ENCODE measurements at regions not wholly inside any gene's neighbourhood (a gene's known extent, or its start where the extent isn't known, plus 50 kb on each side); places are given as distances from the start of the nearest gene placed in this dataset.

DNA sequence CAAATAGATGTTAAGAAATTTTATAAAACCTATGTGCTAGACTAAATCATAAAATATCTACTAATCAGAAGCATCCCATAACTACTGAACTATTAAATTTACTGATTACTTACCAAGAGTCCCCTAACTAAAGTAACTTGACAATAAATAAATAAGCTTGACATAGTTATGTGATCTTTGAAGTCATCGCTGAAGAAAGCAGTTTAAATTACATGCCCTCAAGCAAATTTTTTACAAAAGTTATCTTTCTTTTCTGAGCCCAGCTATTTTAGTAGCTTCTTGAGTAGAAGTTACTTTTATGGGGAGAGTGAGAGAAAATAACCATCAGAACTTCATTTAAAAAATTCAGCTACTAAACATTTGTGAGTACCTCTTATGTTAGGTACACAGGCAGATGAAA is 150.9 kb upstream of the FAM241A start:
- no peak overlapping the region for H3K27ac ChIP-seq
- no peak overlapping the region for H3K4me3 ChIP-seq
- no peaks in the 10 kb centered on the region for H3K4me1 ChIP-seq
- no peaks in the 10 kb centered on the region for H3K27me3 ChIP-seq
- TF ChIP-seq, protein P1, sequence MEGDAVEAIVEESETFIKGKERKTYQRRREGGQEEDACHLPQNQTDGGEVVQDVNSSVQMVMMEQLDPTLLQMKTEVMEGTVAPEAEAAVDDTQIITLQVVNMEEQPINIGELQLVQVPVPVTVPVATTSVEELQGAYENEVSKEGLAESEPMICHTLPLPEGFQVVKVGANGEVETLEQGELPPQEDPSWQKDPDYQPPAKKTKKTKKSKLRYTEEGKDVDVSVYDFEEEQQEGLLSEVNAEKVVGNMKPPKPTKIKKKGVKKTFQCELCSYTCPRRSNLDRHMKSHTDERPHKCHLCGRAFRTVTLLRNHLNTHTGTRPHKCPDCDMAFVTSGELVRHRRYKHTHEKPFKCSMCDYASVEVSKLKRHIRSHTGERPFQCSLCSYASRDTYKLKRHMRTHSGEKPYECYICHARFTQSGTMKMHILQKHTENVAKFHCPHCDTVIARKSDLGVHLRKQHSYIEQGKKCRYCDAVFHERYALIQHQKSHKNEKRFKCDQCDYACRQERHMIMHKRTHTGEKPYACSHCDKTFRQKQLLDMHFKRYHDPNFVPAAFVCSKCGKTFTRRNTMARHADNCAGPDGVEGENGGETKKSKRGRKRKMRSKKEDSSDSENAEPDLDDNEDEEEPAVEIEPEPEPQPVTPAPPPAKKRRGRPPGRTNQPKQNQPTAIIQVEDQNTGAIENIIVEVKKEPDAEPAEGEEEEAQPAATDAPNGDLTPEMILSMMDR (IDR thresholded peaks at IDR 0.05) = no peak
- TF ChIP-seq EP300 (IDR thresholded peaks at IDR 0.05) = no peak
- H3K36me3 ChIP-seq = no peaks in the 10 kb centered on the region
- 45 to 58% methylated on average over 1 of the region's 1 CpG for WGBS, 2 donors (ENCODE audit: low coverage in 1 of 2)
- no peaks in the 10 kb centered on the region for H3K9me3 ChIP-seq
- no peak for ATAC-seq

DNA sequence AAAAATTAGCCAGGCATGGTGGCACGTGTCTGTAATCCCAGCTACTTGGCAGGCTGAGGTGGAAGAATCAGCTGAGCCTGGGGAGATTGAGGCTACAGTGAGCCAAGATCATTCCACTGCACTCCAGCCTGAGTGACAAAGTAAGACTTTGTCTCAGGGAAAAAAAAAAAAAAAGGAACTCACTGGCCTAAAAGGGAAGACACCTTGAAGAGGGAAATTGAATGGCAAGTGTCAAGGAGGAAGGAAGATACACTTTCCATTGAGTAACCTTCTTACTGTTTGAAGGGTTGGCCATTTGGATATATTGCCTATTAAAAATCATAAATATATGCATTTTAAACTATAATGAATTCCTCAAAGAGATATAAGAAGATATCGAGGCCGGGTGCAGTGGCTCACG is 147.5 kb upstream of the FAM241A start:
- WGBS, 2 donors (ENCODE audit: low coverage in 1 of 2) = 80 to 92% methylated on average over 2 to 4 of the region's 4 CpGs
- no peaks in the 10 kb centered on the region for H3K4me1 ChIP-seq
- H3K36me3 ChIP-seq = no peaks in the 10 kb centered on the region
- no peak overlapping the region for H3K27ac ChIP-seq
- TF ChIP-seq EP300 (IDR thresholded peaks at IDR 0.05) (no peak), POLR2A (IDR thresholded peaks at IDR 0.05) (no peak), POLR2AphosphoS5 (IDR thresholded peaks at IDR 0.05) (no peak)
- TF ChIP-seq, protein P1 (IDR thresholded peaks at IDR 0.05) = no peak
- H3K9me3 ChIP-seq = no peaks in the 10 kb centered on the region
- H3K27me3 ChIP-seq = no peaks in the 10 kb centered on the region
- H3K4me3 ChIP-seq = no peak overlapping the region
- ATAC-seq = no peak

DNA sequence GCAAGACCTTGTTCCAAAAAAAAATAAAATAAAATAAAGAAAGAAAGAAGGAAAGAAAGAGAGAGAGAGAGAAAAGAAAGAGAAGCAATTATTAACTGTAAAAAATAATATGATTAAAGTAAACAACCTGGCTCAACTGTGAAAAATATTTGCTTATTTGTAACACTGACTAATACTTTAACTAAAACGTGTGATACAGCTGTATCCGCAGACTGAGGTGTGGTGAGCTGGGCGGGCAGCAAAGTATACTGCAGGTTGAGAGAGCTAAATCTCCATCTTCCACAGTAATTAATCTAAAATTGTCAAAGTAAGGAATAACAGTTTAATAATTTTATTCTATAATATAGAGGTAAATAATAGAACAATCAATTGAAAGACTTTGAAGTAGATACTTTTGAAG is 145.5 kb upstream of the FAM241A start:
- 80 to 93% methylated on average over 3 of the region's 3 CpGs for WGBS, 2 donors (ENCODE audit: low coverage in 1 of 2)
- Histone ChIP-seq H3K4me3 (no peak overlapping the region), H3K9me3 (no peaks in the 10 kb centered on the region), H3K27ac (no peak overlapping the region), H3K36me3 (no peaks in the 10 kb centered on the region), H3K4me1 (no peaks in the 10 kb centered on the region), H3K27me3 (no peaks in the 10 kb centered on the region)
- no peak for ATAC-seq
- TF ChIP-seq POLR2AphosphoS5 (IDR thresholded peaks at IDR 0.05) (no peak), EP300 (IDR thresholded peaks at IDR 0.05) (no peak), POLR2A (IDR thresholded peaks at IDR 0.05) (no peak)
- TF ChIP-seq, protein P1 (IDR thresholded peaks at IDR 0.05) = no peak

DNA sequence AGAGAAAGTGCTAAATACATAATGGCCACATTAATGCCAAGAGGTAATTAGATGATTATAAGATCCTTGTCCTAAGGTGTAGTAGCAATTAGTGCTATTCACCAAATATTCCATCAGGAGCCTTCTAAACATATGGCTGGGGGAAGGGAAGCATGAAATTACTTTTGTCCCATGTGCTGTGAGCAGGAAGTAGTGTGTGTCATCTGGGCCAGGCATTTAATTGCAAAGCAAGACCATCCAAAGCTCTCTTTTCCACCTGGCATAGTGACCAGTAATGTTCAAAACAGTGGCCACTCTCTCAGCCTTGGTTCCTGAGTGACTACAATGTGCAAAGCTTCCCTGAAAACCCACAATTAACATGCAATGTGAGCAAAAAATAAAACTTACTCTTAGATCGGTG is 144.2 kb upstream of the FAM241A start:
- H3K27me3 ChIP-seq = no peaks in the 10 kb centered on the region
- no peaks in the 10 kb centered on the region for H3K4me1 ChIP-seq
- ATAC-seq = no peak
- WGBS, 2 donors (ENCODE audit: low coverage in 1 of 2) = 63 to 75% methylated on average over 1 of the region's 1 CpG
- no peak overlapping the region for H3K4me3 ChIP-seq
- no peaks in the 10 kb centered on the region for H3K36me3 ChIP-seq
- H3K9me3 ChIP-seq = no peaks in the 10 kb centered on the region
- TF ChIP-seq, protein P1 (IDR thresholded peaks at IDR 0.05) = no peak
- TF ChIP-seq EP300 (IDR thresholded peaks at IDR 0.05) = no peak
- no peak for TF ChIP-seq POLR2AphosphoS5 (IDR thresholded peaks at IDR 0.05)
- no peak for TF ChIP-seq POLR2A (IDR thresholded peaks at IDR 0.05)
- H3K27ac ChIP-seq = no peak overlapping the region

DNA sequence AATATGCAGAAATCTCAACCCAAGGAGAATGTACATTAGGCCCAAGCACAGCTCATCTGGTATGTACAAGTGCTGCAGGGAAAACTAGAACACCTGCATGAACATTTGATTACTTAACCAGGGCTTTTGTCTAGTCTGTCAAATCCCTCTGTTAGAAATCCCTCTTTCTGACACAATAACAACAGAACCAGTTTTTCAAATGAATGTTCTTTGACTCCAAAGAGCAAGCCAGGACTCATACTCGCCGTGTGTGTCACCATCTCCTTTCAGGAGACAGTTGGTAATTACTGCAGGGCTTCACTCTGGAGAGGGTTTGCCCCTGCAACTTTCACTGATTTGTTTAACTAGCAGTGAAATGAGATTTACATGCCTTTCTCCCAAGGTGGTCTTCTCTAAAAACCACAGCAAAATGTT is 143.0 kb upstream of the FAM241A start:
- no peak overlapping the region for H3K4me3 ChIP-seq
- no peaks in the 10 kb centered on the region for H3K4me1 ChIP-seq
- ATAC-seq = no peak
- H3K27ac ChIP-seq = no peak overlapping the region
- 42 to 89% methylated on average over 2 of the region's 2 CpGs for WGBS, 2 donors (ENCODE audit: low coverage in 1 of 2)
- no peaks in the 10 kb centered on the region for H3K9me3 ChIP-seq
- H3K36me3 ChIP-seq = no peaks in the 10 kb centered on the region
- no peaks in the 10 kb centered on the region for H3K27me3 ChIP-seq
- no peak for TF ChIP-seq POLR2AphosphoS5 (IDR thresholded peaks at IDR 0.05)
- TF ChIP-seq, protein P1 (IDR thresholded peaks at IDR 0.05) = no peak
- no peak for TF ChIP-seq POLR2A (IDR thresholded peaks at IDR 0.05)
- TF ChIP-seq EP300 (IDR thresholded peaks at IDR 0.05) = no peak
